Suppressor macrophage treated with lipopolysaccharide for 4 hours (primary cell): ENCODE measurements at regions not wholly inside any gene's neighbourhood (a gene's known extent, or its start where the extent isn't known, plus 50 kb on each side); places are given as distances from the start of the nearest gene placed in this dataset.
"Not testable (repeated sequence)": the region's sequence is repeated elsewhere in the genome, so short reads cannot be mapped to it uniquely, and the experiment has no call there.

ENCODE experiments used
- DNase-seq: peaks from one replicate; pipeline ENCODE4 v3.0.0-alpha.2; 2020

DNA sequence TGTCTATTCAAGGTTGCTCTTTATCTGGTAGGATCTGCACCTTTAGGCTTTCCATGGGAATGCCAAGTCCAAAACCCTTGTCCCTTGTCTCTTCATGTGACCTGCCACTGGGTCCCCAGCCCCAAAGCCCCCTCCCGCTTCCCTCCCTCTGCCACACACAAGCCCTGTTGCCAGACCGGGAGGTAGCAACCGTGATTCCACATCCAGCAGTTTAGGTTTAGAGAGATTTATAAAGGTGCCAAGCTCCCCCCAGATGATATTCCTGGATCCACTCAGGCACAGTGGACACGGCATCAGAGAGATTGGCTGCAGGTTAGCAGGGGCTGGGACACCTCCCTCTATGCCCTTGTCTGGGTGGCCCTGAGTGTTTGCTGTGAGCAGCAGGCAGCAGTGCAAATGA lies 504.7 kb downstream of the CCDC171 start:
- DNase-seq, result no peak

DNA sequence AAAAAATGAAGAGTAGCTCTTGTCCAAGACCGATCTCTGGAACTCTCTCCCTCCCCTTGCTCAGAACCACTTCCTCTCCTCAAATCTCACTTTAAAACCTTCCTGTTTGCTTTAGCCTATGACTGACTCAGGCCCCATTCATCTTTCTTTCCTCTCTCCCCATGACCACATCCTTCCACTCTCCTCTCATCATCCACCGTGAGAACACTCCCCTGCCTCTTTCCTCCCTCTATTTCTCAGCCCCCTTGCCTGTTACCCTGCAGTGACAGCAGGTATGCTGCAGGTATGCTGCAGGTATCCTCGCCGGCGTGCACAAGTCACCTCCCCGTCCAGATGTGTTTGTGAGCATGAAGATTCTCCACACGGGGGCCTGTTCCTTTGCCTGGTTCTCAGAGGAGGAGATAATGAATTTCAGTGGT lies 505.3 kb downstream of the CCDC171 start:
- no peak for DNase-seq

DNA sequence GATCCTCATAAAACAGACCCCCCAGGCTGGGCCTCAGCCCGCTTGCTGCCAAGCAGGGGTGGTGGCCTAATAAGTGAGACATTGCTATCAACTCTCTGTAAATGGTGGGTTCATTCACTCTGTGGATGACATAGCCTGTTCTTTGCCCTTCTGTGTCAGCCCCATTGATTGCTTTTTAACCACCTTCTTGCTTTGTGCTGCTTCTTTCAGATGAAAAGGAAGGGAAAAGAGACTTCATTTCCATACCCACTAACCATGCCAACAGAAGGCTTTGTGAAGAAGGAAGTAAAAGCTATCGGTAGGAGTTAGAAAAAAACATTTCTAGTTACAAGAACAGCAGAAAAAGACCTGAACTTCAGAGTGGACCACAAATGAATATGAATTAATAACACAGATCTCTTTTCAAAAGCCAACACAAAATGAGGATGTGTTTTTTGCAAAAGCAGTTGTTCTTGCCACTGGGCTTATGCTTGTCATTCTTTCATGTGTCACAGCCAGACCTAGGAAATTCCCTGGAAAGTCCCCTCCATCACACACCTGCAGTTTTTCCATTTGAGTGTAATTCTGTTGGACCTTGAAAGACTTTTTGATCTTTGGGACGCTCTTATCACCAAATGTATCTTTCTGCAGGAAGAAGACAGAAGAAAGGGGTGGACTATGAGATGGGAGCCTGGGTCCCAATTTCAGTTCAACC lies 507.7 kb downstream of the CCDC171 start:
- no peak for DNase-seq

DNA sequence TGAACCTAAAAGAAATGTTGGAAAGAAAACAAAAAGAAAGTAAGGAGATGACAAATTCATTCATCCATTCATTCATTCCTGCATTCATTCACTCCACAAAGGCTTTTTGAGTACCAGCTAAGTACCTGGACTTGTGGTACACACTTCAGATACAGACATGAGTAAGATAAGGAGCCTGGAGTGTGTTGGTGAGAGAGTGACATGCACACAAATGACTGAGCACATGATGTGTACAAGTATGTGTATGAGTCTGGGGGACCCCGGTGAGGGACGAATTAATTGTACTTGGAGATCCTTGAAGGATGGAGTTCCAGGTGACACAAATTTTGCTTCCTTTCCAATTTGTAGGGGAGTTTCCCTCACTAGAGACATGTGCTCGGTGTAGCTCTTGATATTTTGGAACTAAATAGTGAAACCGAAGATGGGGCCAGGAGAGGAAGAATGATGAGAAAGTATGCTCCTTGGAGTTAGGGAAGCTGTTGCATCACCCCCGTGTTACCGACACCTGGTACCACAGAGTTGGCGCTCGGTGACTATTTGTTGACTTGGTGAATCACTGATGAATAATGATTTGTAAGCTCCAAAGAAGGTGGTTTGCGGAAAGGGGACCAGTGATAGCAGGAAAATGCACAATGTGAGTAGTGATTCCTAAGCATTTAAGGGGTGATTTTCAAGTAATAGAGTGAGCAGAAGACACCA lies 509.8 kb downstream of the CCDC171 start:
- no peak for DNase-seq

DNA sequence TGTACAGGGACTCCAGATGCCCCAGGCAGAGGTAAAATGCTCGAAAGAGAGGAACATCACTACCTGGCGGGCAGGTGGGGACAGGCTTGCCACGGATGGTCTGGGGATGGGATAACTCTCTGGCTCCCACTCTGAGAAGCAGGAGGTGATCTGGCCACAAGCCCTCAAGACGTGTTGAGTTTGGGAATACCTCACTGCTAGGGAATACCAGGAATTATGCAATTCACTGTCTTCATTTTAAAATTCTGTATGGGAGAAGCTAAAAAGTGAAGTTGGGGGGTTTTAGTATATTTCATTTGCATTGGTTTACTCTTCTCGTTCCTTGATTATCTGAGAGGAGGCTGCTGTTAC lies 510.4 kb downstream of the CCDC171 start:
- no peak for DNase-seq

DNA sequence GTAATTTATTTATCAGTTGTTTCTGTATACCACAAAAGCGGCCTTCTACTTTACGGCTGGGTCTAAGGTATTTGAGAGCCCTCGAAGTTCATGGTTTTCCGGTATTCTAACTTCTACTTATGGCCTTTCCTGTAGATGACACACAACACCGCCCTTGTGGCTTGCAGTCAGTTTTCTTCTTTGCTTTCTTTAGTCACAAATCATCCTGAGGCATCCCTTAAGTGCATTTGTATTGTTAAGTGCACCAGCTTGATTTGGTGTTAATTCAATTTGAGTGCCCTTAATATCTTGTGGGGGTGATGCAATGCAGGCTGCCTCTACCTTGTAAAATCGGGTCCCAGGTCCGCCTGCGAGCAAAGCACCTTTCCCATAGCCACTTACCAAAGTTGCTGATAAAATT lies 511.9 kb downstream of the CCDC171 start:
- DNase-seq, result no peak

DNA sequence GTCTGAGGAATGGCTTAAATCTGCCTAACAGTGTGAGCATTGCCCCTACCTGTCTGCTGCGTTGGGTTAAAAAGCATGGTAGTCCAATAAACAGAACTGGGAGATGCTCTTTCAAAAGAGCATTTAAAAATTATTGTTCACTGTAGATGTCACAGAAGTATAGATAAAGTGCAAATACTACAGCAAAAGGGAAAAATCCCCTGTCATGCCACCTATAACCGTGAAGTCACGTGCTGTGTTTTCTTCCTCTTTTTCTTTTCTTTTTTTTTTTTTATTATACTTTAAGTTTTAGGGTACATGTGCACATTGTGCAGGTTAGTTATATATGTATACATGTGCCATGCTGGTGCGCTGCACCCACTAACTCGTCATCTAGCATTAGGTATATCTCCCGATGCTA lies 513.4 kb downstream of the CCDC171 start:
- DNase-seq, result not testable (repeated sequence)

DNA sequence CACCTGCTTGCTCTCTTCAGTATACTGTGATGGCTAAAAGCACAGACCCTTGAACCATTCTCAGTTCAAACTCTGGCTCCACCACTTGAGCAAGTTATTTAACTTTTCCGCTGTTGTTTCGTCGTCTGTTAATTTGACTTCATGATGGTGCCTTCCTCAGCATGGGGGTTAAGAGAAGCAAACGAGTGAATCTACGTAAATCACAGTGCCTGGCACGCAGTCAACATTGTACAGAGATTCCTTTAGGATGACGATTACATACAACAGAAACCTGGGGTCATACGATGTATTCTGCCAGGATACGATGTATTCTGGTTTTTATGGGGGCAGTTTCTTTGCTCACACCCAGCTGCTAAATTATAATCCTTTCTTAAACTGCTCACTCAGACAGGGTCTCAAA lies 515.6 kb downstream of the CCDC171 start:
- no peak for DNase-seq

DNA sequence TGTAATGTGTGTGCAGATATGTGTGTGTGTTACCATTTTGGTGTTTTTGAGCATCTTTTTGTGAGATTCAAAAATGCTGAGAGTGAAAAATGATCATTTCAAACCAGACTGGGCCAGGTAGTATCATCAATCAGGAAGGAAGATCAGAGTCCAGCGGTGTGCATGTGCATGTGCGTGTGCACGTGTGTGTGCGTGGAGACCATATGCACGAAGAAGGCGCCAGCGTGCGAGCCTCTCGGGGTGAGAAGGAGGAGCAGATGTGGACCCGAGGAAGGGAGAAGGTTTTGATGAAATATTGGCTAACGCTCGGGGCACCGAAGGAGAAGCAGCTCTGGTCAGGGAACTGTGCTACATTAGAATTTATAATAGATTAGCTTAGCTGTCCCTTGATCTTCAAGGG lies 516.4 kb downstream of the CCDC171 start:
- DNase-seq, result no peak

DNA sequence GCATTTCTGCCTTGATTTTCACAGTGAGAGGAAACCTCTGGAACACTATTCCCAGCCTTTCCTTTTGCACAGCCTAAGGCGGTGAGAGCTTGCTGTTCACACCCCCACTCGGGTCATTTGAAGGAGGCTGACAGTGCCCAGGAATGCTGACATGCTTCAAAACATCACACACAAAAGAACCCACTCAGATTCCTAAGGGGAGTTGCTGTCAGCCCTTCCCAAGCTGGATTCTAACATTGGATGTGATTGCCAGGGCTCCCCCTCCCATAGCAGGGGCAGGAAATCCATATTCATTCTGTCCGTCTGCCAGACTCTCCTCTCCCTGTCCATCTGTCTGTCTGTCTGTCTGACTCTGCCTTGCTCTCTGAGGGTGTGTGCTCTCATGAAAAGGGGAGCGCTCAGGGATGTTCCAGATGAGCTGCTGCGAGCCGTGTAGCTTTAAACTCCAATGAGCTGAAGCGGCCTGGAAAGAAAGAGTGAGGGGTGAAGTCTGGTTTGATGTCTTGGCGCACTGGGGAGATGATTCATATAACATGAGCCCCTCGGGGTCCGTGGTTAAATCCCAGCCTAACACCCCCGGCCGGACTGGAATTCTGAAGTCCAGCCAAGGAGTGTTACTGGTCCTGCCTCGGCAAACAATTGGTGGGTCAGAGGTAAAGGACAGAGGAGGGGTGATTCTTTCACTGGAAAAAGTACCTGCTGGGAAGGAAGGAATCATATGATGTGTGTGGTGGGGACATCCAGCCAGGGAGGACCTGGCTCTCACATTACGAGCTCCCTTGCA lies 517.0 kb downstream of the CCDC171 start:
- no peak for DNase-seq

DNA sequence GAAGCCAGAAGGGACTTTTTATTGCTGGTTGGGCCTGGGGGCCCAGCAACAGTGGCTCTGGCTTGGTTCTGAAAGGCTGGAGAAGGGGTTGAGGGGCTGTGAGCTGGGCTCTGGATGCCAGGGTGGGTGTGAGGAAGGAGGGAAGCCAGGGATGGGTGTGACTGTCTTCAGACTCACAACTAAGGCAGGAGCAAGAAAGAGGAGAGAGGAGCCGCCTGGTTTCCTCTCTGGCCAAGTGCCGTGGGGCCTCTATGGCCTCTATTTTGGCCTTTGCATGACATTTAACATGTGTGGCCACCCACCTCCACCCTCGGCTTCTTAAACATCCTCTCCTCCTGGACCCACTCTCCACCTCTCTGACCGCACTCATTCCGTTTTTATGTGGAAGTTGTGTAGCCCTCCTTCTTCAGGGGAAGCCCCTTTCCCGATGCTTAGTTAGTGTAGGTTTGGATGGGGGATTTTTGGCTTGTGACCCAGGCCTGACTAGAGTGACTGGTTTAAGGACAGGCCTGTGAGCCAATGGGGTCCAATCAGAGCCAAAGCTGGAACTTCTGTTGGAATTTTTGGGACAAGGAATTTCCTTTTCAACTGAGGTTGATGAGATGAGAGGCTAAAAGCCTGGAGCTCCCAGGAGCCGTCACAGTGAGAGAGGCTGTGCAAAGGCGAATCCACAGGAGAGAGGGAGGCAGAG lies 517.8 kb downstream of the CCDC171 start:
- DNase-seq, result no peak

DNA sequence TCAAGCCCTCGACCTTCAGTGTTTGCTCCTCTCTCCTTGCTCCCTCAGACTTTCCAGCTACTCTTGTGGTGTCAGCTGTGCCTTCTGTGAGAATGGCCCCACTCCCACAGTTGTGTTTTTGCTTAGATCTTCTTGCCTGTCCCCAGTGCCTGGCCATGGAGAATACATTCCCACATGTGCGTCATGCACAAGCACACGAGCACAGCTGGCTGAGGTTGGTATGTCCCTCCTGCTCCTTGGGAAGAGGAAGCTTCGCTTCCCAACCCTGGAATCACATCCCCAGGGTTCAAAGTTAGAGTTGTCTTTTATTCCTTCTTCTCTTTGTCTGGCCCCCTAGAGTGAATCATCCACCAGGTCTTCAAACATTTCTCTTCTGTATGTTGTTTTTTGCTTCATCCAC lies 518.6 kb downstream of the CCDC171 start:
- DNase-seq, result no peak

DNA sequence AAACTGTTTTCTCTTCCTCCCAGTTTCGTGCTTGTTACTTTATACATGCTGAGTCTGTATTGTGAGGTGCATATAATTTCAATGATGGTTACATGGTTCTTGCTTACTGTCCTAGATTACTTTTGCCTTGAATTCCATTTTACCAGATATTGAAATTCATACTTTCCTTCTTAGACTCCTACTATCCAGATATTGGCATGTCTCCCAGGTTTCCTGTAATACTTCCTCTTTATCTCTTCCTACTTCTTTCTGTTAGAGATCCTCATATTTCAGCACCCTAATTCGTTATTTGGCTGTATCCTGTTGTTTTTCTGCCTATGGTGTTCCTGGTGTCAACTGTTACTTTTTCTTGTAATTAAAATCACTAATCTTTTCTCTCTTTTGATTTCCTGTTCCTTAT lies 522.1 kb downstream of the CCDC171 start:
- DNase-seq, result peak; percentile 4

DNA sequence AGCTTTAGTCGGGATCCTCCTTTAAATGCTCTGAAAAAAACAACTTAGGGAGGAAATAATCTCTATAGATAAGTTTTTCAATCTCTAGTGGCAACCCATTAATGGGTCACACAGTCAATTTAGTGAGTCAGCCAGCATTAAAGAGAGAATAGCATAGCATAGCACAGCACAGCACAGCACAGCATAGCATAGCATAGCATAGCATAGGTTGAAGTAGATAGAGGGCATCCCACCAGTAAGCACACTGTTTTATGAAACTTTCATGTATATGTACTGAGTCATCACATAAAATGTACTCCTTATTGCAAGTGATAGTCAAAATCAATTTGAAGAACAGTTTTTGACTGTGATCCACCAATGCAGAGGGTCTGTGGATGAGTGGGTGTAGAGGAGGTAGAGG lies 522.9 kb downstream of the CCDC171 start:
- no peak for DNase-seq

DNA sequence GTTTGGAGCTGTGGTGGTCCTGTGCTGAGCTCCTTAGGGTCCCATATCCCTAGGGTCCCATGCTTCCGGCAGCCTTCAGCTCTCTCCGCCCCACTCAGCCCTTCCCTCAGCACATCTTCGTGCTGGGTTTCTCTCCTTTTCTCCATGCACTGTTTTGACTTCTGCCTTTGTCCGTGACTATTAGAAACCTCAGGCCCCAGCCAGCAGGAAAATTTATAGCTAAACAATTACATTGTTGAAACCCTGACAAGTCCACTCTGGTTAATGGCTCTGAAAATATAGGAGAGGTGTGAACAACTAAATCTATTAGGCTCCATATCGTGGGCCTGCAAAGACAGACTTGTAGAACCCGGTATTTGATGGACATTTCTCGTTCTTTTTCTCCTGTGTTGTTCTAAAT lies 523.7 kb downstream of the CCDC171 start:
- DNase-seq, result no peak

DNA sequence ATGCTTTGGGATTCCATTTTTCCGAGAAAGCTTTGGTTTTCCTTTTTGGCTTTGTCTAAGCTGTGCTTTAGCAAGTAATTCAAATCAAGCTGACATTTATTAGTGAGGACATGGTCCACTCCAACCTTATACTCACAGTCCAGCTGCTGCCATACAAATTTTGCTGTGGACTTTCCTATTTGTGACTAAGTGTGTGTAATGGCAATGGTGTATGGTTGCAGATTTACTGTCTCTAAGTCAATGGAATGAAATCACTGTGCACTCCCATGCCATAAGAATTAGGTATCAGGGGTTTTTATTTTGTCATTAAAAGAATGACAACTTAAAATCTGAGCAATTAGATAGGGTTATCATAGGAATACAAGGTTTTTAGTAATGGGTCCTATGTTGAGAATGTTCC lies 530.0 kb downstream of the CCDC171 start:
- DNase-seq, result no peak

DNA sequence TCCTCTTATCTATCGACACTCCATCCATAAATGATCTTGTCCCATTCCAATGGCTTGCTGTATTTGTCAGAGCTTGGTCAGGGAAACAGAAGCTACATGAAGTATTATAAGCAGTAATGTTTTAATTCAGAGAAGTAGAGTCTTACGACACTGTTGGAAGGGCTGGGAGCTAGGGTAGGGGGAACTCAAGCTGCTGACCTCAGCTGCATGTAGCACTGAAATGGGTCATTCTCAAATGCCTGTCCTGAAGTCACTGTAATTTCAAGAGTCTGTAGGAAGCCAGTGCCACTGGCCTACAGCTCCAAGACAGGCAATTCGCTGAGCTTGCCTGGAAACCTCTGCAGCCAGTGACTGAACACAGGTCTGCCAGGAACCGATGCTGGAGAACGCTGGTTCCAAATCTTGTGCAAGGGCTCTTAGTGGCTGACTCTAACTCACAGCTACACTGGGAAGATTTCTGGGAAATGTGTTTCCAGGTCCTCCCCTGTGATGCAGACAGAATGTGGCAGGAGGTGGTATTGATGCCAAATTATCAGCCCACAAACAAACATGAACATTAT lies 532.4 kb downstream of the CCDC171 start:
- no peak for DNase-seq

DNA sequence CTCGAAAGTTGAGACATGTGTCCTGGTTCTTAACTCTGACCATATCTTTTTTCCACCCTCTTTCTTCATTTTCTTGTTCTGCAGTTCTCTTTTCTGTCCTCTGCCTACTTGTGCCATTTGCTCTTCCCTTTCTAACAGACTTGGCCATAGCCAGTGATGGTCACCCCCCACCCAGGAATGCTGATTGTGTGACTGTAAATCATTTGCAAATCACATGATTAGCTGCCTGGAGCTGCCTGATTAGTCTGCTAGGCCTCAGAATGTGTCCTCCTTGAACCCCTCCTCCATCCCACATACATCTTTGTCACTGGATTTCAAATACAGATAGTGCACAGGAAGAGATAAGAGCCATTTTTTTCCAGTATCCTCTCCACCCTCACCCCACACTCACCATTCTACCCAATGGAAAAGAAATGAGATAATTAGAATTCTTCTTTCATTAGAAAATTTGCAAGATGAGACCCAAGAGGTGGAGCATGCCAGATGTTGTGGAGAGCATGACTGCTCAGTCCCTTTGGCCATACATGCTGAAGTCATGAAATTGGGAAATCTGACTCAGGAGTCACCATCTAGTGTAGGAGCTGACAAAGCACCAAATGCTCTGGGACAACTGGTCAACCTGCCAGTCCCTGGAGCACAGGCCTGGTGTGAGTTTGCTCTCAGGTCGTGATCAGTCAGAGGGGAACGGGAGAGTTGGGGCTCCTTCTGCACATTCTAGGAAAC lies 538.2 kb downstream of the CCDC171 start:
- no peak for DNase-seq

DNA sequence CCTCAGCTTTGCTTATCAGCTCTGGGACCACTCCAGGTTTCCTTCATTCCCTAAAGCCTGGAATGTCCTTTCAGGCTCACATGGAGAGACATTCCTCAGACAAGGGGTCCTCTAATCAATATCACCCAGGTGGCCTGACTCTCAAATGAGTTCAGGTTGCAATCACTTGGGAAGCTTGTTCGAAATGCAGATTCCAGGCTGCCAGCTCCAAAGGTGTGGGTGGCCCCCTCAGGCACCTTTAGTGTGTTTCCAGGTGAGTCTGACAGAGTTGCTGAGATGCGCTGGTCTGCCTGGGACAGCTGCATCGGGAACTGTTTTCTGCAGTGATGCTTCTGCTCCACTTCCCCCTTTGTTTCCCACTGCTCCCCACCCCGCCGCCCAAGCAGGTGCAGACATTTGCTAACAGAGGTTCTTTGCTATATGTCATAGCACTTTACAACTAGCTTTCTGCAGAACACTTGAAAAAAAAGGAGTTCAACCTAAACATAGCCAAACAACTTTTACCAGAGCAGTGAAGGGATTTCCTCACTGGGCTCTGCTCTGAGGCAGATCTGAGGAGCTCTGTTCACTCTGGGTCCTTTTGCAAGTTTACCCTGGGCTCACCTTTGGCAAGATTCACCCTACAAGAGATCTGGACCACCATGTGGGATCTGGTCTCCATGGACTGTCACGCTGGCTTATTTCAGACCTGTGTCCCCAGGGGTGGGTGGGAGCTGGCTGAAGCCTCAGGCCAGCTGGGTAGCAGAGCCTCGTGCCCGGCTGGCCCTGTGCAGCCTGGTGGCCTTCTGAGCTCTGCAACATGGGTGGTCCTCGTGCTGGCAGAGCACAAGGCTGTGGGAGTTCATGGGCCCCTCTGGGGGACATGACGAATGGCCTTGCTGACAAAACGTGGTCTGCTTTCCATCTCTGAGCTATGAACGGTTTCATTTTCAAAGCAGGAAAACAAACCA lies 539.6 kb downstream of the CCDC171 start:
- no peak for DNase-seq

DNA sequence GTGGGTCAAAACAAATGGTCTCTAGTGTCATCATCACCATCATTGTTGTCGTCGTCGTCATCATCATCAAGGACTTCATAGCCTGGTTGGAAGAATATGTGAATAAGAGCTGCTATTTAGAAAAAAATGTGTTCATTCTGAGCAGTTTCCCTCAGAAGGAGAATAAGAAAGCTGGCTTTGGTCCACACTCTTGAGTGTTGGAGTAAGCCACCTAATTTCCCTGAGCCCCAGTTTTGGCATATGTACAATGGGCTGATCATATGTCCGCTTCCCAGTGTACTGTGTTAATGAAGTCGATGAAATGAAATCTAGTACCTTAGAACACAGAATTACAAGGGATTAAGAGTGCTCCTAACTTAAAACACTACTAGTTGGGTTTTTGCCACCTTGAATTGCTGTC lies 545.5 kb downstream of the CCDC171 start:
- no peak for DNase-seq
